Cardiac fibroblast (primary cell): ENCODE measurements at regions not wholly inside any gene's neighbourhood (a gene's known extent, or its start where the extent isn't known, plus 50 kb on each side); places are given as distances from the start of the nearest gene placed in this dataset.

Source experiments
- DNase-seq, 2 donors: peaks; one replicate each; pipeline versions ENCODE4 v3.0.0 to v3.0.0-alpha.2; 2010; ENCODE audit warnings: low read depth in 2 of 2
- H3K4me3 ChIP-seq, 2 donors: replicated peaks in 1 of 2; 1 replicate in 1 of 2; 2 replicates in 1 of 2; pipeline ENCODE4 v1.5.1; 2011; ENCODE audit warnings: low read depth in 2 of 2, low read length in 2 of 2, mild to moderate bottlenecking in 2 of 2, moderate library complexity in 1 of 2
- CTCF ChIP-seq: IDR thresholded peaks from one replicate; pipeline ENCODE4 v1.5.1; 2011; ENCODE audit warnings: low read depth, mild to moderate bottlenecking, low read length, inconsistent platforms

- DNase-seq: no peak
- no peak for TF ChIP-seq CTCF
- no peak overlapping the region for H3K4me3 ChIP-seq
Measured at GRCh38 chr12:93275589-93275988, 102.1 kb upstream of the NUDT4 start.

- no peak for TF ChIP-seq CTCF
- H3K4me3 ChIP-seq: no peak overlapping the region
- peak in 1 of 2 donors; percentile 14 for DNase-seq
Measured at GRCh38 chr12:93279565-93280412, 97.9 kb upstream of the NUDT4 start.

- no peak for TF ChIP-seq CTCF
- no peak for DNase-seq
- no peak overlapping the region for H3K4me3 ChIP-seq
Measured at GRCh38 chr12:93287149-93287548, 90.6 kb upstream of the NUDT4 start.

- DNase-seq: no peak
- no peak for TF ChIP-seq CTCF
- H3K4me3 ChIP-seq: no peak overlapping the region
Measured at GRCh38 chr12:93288626-93289025, 89.1 kb upstream of the NUDT4 start.

GRCh38 chr12:93290391-93290790, 87.3 kb upstream of the NUDT4 start:
- TF ChIP-seq CTCF: no peak
- DNase-seq: no peak
- no peak overlapping the region for H3K4me3 ChIP-seq

- TF ChIP-seq CTCF: no peak
- no peak for DNase-seq
- no peak overlapping the region for H3K4me3 ChIP-seq
Measured at GRCh38 chr12:93292213-93292612, 85.5 kb upstream of the NUDT4 start.
